GM18867 (cell line): ENCODE measurements at regions not wholly inside any gene's neighbourhood (a gene's known extent, or its start where the extent isn't known, plus 50 kb on each side); places are given as distances from the start of the nearest gene placed in this dataset.

Experiments
- ATAC-seq: cut with Tn5 transposase; IDR thresholded peaks from one replicate; pipeline ENCODE4 v1.9.1; 2021; ENCODE audit warnings: mild to moderate bottlenecking, moderate library complexity; ENCODE audit not compliant: unreplicated experiment

- no peak for ATAC-seq
Measured at GRCh38 chrX:6783912-6784311, 249.0 kb upstream of the VCX3A start.

DNA sequence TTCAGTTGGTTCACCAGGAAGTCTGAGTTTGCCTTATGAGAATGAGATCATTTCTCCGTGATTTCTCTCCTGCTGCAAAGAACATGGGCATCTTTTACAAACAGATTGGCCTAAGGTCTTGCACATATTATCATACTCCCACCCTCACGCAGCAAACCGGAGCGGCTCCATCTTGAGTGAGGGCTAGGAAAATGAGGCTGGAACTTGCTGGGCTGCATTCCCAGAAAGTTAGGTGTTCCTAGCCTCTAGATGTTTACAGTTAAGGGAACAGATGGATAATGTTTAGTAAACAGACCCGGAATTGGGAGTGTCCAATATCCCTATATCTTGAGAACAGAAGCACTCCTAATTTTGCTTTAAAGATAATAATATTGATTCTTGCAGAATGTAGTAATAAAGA, 247.9 kb upstream of the VCX3A start:
- no peak for ATAC-seq

DNA sequence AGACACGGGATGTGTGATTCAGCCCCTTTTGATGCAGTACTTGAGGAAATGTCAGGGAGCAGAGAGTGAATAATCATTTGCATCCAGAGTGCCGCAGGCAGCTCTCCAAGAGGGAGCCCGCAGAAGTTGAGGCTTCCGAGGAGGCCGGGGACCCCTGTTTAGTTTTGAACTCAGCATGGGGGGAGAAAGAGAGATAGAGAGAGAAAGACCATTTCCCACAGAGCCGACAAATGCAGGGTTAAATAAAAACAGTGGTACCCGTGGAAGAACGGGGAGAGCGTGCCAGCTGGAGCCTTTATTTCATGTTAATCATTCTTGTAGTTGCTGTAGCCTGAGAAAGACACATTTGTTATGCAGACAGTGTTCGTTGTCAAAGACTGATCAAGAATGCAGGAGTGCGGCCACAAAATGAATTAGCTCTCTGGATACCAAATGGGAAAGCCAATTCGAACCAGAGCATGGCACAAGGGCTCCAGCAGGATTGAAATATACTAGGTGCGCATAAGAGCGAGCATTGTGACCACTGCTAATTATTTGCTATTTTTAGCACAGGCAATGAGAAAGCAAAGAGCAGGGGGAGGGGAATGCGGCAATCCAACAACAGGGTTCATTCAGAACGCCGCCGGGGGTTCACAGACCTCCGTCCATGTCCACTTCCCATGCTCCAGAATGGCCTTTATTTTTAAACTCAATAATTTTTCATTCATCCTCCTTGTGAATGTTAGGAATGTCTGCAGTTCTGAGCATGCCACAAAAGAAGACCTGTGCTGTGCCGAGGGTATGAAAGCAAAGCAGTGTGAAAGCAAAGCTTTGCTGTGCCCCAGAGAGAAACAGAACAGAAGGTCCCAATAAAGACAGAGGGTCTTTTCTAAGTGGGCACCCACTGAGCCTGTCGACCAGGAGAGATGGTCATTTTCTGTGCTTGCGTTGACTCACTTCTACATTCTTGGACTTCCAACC, 243.9 kb upstream of the VCX3A start:
- ATAC-seq, result no peak

DNA sequence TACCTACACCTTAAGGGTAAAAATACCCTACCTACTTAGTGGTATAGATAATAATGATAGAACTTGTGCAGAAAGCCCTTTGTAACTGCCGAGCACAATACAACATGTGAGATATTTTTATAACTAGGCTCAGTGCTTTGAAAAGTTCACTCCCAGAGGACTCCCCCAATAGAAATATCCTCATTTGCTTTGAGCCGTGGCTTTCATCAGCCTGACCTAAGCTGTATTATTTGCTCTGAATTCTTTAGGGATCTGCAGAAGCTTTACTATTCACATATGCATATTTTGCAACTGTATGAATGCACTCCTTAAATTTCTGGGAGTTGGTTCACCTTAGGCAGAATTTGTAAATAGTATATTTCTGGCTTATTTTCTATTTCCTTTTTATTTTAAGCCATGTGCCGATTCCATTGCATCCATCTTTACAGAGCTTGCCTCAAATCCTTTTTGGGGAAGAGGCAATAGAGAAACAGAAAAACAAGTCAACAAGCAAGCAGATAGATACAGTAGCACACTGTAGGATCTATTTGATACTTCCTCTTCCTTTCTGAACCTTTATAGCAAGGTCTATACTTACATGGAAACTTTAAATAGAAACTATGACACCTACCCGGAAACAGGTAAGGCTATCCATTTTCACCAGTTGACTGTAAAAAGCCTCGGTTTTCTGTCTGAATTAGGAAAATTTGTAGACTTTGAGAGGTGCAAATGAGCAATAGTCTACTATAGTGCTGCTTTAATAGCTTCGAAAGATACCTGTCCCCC, 242.5 kb upstream of the VCX3A start:
- ATAC-seq, result peak; percentile 99

- no peak for ATAC-seq
Measured at GRCh38 chrX:6770936-6771335, 236.0 kb upstream of the VCX3A start.

DNA sequence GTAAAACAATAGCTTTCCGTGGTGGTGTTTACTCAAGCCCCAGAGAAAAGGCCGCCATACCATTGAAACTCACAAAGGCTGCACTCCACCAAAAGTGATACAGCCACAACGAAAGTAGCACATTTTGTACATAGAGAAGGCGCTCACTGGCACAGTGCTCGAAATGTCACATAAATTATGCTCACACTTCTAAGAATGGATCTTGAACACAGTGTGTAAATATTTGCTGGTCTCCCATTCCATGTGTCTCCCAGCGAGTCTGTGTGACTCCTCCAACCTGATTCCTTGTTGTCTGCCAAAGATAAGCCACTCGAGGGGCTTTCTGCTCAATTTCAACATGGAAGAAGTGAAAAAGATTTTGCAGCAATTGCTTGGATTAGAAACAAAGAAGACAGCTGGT, 234.0 kb upstream of the VCX3A start:
- no peak for ATAC-seq

DNA sequence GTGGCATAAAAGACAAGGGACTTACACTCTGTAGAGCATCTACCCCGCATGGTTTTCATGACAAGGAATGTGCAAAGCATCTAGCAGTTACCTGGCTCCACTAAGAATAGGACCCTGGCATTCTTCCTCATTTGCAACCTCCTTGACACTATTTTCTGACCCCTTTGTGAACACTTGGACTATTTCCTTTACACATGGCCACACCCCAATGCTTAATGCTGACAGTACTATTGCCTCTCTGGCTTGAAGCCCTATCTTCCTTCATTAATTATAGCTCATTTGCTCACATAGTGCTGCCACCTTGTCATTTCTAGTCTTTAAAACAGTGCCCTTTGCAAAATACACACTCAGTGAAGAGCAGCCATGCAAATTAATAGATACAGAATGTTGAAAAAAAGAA, 226.3 kb upstream of the VCX3A start:
- no peak for ATAC-seq

- no peak for ATAC-seq
Measured at GRCh38 chrX:6759655-6760375, 224.9 kb upstream of the VCX3A start.

- ATAC-seq, result peak; percentile 83
Measured at GRCh38 chrX:6758234-6758633, 223.3 kb upstream of the VCX3A start.

DNA sequence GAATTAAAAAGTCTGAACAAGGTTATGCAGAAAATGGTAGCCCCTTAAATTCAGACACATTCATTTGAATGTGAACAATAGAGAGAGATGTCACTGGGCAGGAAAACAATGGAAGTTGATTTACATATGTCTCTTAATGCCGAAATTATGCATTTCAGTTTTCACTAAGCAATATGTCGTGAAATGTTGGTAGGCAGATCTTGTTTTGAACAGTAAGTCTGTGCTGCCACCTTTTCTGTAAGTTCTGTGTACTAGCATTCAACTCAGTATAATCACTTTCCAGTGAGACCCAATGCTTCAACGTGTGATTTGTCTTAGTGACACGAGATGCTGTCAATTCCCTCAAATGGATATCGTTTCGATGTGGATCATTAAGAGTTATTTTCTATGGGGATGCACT, 222.7 kb upstream of the VCX3A start:
- ATAC-seq, result no peak

- peak; percentile 74 for ATAC-seq
Measured at GRCh38 chrX:6748595-6748994, 213.7 kb upstream of the VCX3A start.

GRCh38 chrX:6738518-6739470, 203.9 kb upstream of the VCX3A start:
- peak; percentile 97 for ATAC-seq

- no peak for ATAC-seq
Measured at GRCh38 chrX:6734844-6735634, 200.1 kb upstream of the VCX3A start.

GRCh38 chrX:6732101-6732500, 197.2 kb upstream of the VCX3A start:
- peak; percentile 69 for ATAC-seq

- ATAC-seq, result no peak
Measured at GRCh38 chrX:6729626-6730025, 194.7 kb upstream of the VCX3A start.

DNA sequence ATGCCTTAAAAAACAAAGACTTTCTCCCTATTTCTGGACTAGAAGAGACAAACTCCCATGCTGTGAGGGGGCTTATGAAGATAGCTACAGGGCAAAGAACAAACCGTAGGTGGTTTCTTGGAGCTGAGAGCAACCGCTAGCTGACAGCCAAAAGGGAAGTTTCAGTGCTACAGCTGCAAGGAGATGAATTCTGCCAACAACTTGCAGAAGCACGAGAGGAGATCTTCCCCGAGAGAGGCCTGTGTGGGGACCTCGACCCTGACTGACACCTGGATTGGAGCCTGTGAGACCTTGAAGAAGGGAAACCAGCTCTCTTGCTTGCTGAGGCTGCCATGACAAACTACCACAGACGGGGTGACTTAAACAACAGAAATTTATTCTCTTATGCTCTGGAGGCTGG, 183.8 kb upstream of the VCX3A start:
- peak; percentile 75 for ATAC-seq

- ATAC-seq, result no peak
Measured at GRCh38 chrX:6708676-6709380, 173.9 kb upstream of the VCX3A start.

DNA sequence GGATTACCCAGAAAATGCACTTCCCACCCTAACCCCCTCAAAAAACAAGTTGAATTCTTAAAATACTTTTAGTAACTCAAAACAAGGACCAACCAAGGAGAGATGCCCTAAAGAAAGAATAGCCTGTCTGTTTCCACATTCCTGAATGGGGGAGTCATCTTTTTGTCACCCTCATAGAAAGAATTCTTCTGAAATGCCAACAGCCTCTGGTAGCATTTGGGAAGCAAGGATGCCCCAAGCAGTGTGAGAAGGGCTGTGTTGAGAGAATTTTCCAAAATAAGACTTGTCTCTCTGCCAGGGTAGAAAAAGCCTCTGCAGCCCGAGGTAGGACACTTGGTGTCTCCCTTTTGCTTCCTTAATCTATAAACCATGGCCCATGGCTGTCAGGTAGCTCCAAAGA, 173.1 kb upstream of the VCX3A start:
- ATAC-seq, result no peak

DNA sequence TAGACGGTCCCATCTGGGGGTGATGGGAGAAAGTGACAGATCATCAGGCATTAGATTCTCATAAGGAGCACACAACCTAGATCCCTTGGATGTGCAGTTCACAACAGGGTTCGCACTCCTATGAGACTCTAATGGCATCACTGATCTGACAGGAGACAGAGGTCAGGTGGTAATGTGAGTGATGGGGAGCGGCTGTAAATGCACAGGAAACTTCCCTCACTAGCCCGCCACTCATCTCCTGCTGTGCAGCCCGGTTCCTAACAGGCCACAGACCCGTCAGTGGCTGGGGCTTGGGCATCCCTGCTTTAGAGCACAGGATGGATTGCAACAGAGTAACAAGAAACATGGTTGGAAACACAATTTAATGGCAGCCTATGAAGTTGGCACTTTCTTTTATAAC, 172.6 kb upstream of the VCX3A start:
- no peak for ATAC-seq
